CD4-positive, alpha-beta T cell treated with Interleukin-12 subunit alpha and Interleukin-12 subunit beta, for 1 hour (primary cell): ENCODE measurements at regions not wholly inside any gene's neighbourhood (a gene's known extent, or its start where the extent isn't known, plus 50 kb on each side); places are given as distances from the start of the nearest gene placed in this dataset.
A peak's percentile ranks its signal among the peaks of the same experiment; 100 is the strongest.

ENCODE experiments used
- DNase-seq: peaks from one replicate; pipeline ENCODE4 v3.0.0-alpha.2; 2020

DNA sequence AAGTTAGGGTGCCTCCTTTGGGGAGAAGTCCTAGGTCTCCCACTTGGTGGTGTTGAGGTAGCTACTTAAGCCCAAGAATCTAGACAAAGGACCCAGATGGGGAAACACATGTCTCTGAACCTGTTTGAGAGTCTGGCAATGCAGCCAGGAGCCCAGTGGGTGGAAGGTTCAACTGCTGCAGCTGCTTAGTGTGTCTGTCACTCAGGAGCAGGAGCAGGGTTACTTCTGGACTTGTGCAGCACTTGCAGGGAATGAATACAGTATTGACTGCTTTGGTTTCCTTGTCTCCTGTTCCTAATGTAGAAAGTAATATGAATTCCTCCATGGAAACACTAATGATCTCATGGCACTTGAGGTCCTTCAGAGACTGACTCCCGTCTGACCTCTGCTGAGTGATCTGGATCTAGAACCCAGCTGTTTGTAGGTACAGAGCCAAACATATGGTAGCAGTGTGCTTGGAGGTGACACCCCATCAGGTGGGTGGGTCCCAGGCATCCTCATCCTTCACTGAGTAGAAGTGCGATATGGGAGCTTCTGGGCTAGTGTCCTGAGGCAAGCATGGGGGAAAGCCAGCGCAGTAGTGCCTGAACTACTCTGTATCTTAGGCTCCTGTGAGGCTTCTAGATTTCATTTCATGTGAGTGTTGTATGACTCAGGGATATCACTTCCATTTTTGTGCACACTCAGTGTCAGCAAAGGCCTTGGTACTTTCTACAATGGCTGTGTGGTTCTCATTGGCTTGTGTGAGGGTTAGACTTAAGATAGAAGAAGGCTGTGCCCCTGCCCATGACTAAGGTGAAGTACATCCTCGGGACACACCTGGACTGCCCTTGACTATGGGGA is 85.0 kb upstream of the WDR1 start:
- no peak for DNase-seq

DNA sequence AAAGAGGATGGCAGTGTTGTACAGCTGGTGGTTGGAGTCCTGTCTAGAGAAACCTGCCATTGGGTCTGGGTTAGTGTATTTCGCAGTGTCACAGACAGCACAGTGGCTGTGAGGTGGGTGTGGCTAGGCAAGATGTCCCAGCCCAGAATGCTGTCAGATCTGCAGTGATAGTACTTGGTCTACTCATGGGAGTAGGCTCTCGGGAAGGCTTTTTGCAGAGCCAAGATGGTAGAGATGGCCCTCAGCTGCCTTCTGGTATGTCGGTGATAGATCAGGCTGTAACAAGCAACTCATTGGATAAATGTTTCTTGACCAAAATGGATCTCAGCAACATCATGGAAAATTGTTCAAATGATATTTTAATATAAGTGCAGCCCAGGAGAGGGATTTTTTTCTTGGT is 84.3 kb upstream of the WDR1 start:
- DNase-seq: no peak

DNA sequence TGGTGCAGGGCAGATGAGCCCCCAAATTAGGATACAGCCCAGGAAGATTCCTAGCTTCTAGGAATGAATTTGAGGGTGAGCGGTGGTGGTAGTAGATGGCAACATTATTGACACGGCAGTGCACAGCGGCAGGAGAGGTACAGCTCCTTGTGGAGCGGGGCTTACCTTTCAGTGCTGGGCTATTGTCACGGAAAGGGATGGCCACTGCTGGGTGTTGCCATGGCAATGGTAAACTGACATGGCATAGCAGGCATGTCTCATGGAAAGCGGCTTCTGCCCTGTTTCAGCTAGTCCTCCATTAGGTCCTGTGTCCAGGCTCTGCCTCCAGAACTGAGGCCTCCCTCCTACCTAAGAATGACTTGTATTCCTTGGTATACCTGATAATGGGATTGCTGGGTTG is 81.8 kb upstream of the WDR1 start:
- DNase-seq: no peak

DNA sequence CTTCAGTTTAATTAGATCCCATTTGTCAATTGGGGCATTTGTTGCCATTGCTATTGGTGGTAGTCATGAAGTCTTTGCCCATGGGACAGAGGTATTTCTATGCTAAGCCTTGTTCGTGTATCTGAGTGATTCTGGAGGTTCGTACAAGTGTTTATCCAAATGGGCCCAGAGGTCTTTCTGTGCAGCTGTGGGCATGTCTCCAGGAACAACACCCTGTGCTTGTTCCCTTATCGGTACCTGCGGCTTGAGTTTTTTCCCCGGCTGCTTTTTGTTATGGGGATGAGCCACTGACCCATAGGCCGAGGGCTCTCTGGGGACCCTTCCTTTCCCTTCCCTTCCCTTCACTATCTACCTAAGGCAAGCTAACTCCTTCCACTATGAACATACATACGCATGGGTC is 81.4 kb upstream of the WDR1 start:
- DNase-seq: no peak

DNA sequence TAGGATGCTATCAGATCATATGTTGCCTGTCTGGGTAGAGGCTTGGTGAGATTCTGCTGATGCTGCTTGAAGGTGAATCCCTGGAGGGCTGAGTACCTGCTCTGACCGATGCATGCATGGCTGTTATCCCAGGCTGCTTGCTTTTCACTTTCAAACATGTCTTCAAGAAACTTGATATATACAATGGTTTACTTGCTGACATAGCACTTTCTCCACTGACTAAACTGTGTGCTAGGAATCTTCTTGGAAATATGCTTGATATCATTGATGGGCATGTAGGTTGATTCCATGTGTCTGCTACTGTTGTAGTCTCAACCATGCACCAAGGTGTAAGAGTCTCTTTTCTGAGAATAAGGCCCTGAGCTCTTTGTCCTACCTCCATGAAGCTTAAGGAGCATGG is 79.6 kb upstream of the WDR1 start:
- no peak for DNase-seq

DNA sequence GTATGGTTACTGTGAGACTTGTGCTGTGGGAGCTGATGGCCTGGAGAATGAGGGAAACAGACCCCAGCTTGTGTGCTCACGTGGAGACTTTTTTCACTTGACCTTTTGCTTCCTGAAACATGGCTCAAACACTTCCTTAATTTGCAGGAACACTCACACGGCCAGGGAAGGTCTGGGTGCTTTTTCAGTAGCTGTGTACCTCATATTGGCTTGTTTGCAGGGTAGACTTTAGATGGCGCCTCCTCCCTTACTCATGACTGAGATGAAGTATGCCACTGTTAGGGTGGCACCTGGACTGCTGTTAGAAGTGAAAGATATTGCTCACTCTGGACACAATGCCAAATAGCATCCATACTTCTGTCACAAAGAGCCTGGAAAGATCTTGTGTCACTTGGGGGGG is 75.7 kb upstream of the WDR1 start:
- no peak for DNase-seq

DNA sequence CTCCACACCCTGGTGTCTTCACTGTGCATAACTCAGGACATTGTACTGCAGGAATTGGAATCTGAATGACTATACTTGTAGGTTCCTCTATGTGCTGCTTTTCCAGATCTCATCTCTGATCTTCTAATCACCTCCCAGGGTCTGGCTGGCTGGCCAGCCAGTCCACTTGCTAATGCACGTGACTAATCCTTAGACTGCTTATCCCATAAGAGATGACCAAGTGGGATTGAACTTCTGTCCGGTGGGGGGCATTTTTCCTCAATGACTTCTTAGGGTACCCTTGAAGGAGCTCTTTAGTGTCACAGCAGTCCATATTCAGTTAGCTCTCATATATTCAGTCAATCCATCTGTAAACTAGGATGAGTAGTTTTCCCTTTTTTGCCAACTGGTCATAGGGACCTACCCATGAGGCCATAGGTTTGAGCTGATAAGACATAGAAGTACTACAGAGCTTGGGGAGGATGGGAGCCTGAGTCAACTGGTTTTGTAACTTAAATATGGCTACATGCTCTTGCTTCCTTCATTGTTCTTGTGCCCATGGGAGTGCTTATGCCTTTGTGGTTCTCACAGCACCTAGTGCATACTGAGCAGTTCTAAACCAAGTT is 71.9 kb upstream of the WDR1 start:
- no peak for DNase-seq

DNA sequence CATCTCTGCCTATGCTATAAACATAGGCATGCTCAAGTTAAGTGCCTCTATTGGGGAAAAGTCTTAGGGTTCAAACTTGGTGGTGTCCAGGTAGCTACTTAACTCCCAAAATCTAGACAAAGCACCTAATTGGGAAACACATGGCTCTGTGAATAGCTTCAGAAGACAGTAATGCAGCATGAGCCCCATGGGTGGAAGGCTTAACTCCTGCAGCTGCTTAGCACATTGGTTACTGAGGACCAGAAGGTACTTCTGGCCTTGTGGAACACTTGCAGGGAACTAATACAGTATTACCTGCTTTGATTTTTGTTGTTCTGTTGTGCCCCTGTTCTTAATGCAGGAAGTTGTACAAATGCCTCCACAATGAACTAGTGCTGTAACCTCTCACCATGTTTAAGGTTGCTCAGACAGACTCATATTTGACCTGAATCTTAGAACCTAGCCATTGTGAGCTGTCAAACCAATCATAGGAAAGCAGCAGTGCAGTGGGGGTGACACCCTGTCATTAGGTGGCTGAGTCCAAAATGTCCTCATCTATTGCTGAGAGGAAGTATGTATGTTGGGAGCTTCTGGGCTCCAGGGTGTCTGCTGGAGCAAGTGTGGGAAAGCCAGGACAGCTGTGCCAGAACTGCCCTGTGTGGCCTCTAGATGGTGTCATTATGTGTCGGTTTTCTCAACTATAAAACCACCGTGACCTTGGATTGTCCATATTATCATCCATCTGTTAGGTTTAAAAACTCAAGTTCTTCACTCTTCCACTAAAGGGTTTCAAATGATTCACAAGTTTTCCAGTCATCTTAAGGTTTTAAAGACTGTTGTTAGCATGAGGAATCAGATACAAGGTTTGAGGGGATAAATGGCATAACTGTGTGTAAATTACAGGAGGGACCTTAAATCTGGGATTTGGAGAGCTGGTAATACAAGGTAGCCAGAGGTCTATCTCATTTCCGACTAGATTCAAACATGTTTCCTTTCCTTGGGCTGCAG is 69.9 kb upstream of the WDR1 start:
- DNase-seq: no peak

DNA sequence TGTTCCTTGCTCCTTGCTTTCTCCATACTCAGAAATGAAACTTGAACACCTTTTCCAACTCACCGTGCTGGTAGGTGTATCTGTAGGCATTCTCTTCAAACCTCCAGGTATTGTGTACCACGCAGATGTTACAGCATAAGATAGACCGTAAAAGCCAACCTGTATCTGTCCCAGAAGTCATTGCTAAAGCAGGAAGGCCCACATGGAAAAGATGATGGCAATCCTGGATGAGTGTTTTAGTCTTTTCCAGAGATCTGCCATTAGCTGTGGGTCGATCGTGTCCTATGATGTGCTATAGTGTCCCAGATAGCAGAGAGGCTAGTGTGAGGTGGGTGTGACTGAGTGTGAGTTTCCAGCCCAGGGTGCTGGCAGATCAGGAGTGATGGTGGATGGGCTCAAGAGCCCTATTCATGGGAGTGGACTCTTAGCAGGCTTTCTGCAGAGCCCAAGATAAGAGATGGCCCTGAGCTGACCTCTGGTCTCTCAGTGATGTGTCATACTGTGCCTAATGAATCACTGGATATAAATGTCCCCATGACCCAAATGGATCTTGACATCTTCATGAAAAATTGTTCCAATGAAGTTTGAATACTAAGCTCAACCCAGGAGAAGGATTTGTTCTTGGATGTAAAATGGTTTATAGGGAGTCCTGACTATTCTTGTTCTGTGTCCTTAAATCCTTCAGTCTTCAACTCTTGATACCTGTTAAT is 69.1 kb upstream of the WDR1 start:
- DNase-seq: no peak

DNA sequence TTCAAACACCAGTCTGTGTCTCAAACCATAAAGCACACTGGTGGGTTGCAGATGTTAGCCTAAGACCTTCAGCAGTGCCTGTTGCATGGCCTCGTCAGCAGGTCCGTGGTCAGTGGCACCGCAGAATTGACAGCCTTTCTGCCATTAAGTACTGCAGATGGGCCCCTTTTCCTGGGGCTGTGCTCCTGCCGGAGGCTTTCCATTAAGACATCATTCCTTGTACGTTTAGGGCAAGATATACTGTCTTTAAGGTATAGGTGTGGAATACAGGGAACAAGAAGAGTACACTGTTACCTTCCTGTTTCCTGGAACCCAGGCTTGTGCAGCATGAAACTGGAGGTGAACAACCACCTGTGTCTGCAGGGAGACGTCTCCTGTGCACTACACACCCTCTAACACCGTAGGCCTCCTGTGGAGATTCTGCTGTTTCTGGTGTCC is 67.9 kb upstream of the WDR1 start:
- DNase-seq: no peak

DNA sequence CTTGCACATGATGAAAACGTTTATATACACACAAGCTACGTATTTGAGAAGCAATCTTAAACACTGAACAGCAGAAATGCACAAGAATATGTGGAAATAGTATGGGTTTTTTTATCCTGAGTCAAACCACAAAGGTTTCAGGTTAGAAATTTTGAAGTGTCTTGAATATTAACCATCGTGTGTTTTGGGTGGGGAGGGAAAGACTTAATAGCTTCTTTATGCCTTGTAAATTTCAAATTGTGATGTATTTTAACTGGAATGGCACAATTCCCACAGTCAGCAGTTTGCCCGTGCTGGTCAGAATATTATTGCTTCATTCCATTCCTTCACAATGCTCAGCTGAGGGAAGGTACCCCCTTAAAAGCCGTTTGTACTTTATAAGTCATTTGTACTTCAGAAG is 67.4 kb upstream of the WDR1 start:
- DNase-seq: no peak

DNA sequence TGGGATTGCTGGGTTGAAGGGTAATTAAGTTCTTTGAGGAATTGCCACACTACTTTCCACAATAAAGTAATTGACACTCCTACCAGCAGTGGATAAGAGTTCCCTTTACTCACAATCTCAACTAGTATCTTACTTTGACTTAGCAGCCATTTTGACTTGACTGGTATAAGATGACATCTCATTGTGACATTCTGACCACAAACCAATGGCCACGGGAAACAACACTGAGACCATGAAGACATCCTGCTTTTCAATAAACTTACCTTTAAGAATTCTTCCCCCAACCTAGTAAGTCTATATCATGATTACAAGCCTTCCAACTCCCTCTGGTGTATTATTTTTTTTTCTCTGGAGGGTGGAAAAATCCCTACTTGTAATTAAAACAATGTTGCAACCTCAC is 66.9 kb upstream of the WDR1 start:
- DNase-seq: no peak

DNA sequence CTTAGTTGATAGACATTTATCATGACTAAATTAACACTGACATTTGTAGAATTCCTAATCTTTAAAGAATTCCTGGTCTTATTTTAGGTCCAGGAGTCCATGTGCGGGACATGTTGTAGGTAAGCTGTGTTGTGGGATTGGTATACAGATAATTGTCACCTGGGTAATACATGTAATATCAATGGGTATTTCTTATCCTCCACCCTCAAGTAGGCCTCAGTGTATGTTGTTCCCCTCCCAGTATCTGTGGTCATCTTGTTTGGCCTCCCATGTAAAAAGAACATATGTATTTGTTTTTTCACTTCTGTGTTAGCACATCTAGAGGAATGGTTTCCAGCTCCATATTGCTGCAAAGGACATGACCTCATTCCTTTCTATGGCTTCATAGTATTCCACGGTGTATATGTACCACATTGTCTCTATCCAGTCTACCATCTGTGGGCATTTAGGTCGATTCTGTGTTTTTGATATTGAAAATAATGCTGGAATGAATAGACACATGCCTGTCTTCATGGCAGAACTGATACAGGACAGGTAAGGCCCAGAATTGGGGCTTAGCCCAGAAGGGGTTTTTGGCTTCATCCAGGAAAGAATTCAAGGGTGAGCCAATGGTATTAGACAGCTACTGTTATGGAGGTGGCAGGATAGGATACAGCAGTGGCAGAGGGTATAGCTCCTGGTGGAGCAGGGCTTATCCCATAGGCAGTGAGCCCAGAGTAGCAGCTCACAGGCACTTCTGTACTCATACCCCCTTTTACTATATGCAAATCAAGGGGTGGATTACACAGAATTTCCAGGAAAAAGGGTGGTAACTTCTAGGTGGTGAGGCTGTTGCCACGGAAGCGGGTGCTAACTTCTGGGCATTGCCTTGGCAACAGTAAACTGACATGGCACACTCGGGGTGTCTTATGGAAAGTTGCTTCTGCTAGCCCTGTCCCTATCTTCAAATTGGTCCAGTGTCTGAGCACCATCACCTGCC is 66.1 kb upstream of the WDR1 start:
- DNase-seq: no peak

DNA sequence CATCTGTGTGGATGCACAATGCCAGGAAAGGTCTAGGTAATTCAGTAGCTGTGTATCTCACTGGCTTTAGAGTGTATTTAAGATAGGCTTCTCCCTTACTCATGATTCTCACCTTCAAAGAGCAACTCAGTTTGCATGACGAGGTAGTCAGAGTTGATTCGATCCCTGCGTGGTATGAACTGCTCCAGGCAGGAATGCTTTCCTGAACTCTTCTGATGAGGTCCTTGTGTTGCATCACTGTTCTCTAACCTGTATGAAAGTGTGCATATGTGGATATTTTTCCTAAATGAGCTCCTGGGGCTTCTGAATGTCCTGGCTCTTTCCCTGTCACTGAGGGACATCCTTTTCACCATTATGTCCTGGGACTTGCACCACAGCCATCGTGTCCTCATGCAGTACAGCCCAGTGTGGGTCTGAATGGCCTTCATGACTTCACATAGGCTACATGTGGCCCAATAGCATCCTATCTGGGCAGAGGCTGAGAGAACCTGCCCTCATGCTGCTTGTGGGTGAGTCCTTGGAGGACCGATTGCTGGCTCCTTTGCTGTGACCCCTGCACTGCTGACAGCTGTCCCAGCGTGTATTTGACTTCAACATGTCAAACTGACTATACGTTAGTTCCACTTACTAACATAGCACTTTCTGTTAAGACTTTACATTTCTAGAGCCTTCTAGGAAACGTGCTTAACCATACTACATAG is 65.3 kb upstream of the WDR1 start:
- no peak for DNase-seq

DNA sequence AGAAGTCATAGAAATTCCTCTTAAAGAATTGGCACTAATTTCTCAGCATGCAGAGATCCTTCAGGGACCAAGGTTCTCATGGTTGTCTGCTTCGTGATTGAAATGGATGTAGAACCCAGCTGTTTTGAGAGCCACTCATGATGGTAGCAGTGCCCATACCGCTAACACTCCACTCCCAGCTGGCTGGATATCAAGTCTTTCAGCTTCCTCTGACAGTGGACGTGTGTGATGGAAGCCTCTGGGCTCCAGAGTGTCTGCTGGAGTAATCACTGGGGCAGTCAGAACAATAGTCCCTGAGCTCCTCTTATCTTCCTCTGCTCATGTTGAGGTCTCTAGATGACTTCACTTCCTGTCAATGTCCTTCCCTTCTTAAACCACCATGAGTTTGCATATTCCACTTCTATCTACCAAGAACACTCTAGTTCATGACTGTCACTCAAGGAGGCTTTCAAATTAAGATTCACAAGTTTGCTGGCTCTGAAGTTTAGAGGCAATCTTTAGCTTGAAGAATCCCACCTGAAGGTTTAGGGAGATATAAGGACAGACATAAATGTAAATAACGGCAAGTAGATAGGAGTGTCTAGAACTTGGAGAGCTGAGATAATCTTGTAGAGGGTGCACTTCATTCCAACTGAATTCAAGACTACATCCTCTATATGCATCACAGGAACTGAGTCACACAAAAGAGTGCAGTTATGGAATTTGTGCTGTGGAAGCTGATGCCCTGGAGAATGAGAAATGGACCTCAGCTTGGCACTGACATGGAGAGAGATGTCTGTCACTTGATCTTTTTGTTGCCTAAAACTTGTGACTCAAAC is 64.5 kb upstream of the WDR1 start:
- peak; percentile 10 for DNase-seq

DNA sequence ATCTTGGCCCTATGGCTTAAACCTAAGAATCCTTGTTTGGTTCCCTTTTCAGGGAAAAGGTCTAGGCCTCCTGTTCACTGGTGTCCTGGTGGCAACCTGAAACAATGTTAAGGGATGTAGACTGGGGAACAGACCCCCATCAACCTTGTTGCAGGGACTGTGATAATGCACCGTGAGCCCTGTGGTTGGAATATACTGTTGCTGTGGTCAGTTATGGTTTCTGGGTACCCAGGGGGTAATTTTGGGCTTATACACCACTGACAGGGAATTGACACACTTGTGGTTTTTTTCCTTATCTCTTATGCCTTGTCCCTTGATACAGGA is 64.0 kb upstream of the WDR1 start:
- no peak for DNase-seq

DNA sequence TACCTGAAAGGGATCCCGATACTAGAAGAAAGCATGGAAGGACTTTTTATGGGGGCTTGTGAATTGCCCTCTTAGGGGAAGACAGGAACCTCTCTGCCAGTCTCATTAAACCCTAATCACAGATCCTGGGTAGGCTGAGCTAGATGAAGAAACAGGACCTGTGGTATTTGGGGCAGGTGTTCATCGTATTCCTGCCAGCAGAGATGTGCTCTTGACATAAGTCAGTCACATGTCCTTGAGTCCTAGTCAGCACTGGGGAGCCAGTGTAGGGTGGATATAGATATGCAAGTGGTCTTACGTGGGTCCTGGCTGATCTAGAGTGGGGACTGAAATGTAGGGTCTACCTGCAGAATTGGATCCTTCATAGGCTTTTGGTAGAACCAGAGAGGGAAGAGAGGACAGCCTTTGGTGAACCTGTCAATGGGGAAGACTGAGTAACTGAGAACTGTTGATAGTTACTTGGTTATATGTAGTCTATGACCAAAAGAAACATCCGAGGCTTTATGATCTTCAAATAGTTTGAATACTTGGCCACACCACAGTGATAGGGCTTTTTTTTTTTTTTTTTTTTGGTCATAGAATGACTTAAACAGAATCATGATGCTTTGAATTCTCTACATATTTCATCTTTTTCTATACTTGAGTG is 63.5 kb upstream of the WDR1 start:
- no peak for DNase-seq

DNA sequence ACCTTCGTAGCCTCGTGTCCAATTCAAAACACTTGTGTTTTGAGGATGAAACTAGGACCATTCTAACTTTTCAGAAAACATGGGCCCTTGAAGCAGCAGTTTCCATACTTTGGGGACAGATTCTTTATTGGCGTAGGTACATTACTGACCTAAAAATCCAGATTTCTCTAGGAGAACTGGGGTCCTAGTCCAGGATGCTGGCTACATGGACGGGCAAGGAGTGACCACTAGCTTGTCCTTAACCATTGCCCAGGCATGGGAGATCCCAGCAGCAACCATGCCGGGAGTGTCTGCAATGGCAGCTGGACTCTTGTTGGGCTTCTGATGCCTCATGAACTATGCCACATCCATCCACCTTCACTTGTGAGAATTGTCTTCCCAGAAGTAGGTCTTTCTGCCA is 62.2 kb upstream of the WDR1 start:
- no peak for DNase-seq

DNA sequence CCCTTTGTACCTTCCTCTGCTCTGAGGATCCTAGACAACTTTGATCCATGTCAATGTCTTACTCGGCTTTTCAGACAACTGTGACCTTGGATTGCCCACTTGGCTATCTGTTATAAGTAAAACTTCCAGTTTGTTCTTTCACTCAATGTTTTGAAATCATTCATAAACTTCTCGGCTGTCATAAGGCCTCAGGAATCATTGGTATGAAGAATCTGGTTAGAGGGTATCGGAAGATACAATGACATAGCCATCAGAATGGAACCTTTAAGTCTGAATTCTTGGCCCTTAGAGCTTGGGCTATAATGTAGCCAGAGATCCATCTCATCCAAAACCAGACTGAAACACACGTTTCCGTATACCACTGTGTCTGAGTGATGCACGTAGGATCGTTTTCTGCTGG is 59.0 kb upstream of the WDR1 start:
- DNase-seq: no peak
